ENCODE measurements at regions not wholly inside any gene's neighbourhood (a gene's known extent, or its start where the extent isn't known, plus 50 kb on each side); places are given as distances from the start of the nearest gene placed in this dataset.
"Not testable (repeated sequence)": the region's sequence is repeated elsewhere in the genome, so short reads cannot be mapped to it uniquely, and the experiment has no call there.

DNA sequence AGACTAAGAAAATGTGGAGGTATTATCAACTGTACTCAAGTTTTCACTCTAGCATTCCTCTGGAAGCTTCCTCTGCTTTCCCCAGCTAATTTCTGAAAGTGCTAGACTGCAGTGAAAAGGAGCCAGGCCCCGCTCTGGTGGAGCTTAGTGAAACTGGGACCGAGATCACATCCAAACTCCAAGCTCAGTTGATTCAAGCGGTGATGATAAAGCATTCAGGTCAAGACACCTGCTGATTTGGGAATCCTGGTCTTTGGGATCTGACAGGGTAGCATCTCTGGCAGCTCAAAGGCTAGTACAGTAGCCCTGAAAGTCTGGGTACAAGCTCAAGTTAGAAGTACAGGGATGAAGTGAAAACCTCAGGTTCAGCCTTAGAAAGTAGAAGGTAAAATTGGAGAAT is 120.2 kb upstream of the CRIM1 start:
- no peak for DNase-seq (ENCODE audit: low read depth, low spot score)

DNA sequence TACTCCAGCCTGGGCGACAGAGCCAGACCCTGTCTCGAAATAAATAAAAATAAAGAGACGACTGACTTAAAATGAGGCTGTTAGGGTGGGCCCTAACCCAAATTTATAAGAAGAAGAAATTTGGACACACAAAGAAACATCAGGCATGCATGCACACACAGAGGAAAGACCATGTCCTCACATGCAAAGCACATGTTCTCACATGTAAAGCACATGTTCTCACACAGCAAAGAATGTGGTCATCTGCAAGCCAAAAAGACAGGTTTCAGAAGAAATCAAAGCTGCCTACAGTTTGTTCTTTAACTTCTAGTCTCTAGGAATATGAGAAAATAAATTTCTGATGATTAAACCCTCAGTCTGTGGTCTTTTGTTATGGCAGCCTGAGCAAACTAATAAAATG is 132.3 kb upstream of the CRIM1 start:
- no peak for DNase-seq (ENCODE audit: low read depth, low spot score)

DNA sequence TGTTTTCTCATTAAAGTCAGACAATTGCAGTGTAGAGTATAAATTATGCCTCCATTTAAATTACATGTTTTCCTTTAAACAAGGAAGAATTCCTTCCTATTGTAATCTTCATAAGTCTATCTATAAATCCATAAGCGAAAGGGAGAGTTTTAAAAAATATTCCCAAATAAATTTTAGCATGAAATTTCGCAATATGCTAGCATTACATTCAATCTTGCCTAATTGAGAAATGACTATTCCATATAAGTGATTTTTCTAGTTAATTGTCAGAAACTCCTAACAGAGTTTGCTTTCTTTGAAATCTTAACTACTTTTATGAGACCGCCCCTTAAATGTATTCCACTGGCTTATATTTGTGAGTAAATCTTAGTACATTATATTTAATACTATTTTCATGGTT is 133.1 kb upstream of the CRIM1 start:
- DNase-seq (ENCODE audit: low read depth, low spot score): no peak

DNA sequence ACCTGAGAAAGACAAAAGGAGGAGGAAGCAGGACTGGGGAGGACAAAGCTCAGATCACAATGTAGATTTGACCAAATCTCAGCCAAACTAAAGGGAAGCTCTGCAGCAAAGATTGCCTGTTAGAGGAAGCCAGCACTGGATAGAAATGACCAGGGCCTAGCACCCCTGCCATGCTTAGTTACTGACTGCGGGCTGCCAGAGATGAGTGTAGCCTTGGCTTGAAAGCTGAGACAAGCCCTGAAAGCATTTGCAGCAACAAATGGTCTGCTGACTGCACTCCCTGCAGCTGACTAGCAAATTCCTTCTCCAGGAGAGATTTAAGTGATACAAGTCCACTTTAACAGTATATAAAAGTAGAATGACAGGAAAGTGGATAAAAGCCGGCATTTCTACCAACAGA is 140.9 kb upstream of the CRIM1 start:
- no peak for DNase-seq (ENCODE audit: low read depth, low spot score)

DNA sequence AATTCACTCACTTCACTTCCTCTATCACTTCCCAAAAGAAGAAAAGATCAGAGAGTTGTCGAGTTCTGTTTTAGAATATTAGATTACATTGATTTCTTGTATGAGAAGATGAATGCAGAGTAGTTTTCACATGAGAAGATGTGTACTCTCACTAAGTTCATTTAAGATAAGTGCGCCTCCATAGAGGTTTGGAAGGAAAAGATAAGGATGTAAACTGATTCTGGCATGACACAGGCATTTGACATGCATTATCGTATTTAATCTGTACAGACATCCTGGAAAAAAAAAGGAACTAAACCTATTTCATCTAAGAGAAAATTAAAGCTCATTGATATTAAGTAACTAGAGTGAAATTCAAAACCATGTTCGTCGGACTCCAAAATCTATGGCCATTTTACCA is 152.2 kb upstream of the CRIM1 start:
- no peak for DNase-seq (ENCODE audit: low read depth, low spot score)

DNA sequence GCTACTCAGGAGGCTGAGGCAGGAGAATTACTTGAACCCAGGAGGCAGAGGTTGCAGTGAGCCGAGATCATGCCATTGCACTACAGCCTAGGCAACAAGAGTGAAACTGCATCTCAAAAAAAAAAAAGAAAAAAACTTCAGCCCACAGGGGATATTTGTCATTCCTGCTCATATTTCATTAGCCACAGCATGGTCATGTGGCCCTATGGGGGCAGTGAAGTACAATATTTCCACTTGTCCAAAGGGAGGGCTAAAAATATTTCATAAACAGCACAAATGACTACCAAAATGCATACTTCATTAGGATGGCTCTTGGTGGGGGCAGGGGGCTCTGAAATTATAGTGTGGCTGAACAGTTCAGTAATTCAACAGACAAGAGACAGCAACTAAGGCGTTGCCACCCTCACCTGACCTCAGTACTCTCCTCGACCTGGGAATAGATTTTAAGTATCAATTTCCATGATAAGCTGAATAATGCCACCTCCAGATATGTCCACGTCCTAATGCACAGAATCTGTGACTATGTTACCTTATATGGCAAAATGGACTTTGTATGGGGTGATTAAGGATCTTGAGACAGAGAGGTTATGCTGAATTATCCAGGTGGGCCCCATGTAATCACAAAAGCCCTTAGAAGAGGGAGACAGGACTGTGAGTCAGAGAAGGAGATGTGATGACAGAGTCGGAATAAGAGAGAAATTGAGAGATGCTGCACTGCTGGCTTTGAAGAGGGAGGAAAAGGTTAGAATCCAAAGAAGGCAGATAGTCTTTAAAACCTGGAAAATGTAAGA is 158.2 kb upstream of the CRIM1 start:
- DNase-seq (ENCODE audit: low read depth, low spot score): no peak

DNA sequence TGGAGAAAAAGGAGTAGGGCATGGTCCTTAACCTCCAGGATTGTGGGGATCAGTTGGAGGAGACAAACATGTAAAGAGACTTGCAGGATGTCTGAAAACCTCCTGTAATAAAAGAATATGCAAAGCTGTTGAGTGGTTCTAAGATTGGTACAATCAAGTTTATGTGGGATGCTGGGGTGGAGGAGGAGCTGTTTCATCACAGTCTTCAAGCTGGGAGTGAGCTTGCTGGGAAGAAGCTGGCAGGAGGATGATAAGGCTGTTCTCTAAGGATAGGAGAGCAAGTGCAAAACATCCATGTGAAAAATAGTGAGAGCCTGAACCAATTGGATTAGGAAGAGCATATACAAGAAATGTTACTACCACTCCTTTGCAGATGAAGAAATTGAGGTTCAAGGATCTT is 161.9 kb upstream of the CRIM1 start:
- DNase-seq (ENCODE audit: low read depth, low spot score): no peak

DNA sequence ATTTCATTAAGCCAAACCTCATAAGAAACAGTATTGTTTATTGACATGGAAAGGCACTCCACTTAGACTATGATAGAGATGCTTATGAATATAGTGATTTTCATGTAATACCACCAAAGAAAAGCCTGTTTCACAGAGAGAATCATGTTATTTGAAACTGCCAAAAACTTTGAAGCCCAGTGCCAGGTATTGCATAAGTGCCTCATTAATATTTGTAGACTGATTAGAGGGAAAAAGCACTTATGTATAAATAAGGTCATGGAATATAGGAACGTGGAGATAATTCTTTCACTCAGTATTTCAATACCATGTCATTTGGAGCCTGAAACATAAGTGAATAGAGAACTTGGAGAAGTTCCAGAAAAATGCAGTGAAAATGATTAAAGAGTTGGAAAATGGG is 162.6 kb upstream of the CRIM1 start:
- DNase-seq (ENCODE audit: low read depth, low spot score): no peak

DNA sequence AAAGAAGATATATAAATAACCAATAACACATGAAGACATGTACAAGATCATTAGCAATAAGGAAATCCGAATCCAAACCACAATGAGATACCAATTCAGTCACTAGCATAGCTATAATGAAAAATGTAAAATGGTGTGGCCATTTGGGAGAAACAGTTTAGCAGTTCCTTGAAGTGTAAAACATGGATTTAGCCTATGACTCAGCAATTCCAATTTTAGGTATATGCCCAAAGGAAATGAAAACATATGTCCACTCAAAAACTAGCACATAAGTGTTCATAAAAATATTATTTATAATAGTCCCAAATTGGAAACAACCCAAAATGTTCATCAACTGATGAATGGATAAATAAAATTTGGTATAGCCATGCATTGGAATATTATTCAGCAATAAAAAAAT is 165.5 kb upstream of the CRIM1 start:
- no peak for DNase-seq (ENCODE audit: low read depth, low spot score)

DNA sequence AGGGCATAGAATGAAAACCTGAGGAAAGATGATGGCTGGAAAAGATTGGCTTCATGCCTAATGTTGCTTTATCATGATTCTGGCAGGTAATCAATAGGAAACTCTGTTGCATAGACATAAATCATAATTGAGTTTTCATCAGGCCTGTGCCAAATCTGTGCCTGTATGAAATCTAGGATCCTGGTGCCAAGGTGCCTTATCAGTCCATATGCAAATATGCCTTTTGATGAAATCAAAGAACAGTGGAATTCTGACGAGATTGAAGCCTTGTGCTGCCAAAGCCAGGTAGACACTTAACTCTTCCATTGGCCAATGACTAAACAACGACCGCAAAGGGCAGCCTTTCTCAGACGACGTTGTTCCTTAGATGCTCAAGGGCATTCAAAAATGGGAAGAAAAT is 170.0 kb upstream of the CRIM1 start:
- no peak for DNase-seq (ENCODE audit: low read depth, low spot score)

DNA sequence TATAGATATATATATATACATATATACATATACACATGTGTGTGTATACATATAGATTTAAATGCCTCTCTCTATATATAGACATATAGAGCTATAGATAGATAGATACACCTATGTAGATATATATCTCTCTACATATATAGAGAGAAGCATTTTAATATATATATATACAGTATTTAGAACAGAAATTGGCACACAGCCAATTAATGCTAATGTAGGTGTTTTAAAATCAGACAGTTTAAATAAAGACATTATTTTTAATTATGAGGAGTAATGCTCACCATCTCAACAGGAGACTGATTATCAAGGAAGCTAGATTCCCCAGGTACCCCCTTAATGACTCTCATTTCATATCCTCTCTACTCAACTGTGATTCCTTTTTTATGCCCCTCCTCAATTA is 170.7 kb upstream of the CRIM1 start:
- no peak for DNase-seq (ENCODE audit: low read depth, low spot score)

DNA sequence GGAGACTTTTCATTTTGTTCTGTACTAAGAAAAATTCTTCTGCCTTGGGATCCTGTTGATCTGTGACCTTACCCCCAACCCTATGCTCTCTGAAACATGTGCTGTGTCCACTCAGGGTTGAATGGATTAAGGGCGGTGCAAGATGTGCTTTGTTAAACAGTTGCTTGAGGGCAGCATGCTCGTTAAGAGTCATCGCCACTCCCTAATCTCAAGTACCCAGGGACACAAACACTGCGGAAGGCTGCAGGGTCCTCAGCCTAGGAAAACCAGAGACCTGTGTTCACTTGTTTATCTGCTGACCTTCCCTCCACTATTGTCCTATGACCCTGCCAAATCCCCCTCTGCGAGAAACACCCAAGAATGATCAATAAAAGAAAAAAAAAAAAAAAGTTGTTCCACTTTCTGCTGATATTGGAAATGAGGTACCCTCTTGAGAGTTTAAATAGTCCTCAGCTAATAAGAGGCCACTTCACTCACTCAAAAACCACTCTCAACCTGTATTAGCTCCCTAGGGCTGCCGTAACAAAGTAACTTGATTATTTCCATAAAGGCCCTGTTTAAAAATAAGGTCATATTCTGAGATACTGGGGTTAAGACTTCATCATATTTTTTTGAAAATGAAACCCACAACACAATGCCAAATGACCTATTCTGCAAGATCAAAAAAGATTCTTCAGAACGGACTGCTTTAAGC is 174.6 kb upstream of the CRIM1 start:
- not testable (repeated sequence) for DNase-seq (ENCODE audit: low read depth, low spot score)

DNA sequence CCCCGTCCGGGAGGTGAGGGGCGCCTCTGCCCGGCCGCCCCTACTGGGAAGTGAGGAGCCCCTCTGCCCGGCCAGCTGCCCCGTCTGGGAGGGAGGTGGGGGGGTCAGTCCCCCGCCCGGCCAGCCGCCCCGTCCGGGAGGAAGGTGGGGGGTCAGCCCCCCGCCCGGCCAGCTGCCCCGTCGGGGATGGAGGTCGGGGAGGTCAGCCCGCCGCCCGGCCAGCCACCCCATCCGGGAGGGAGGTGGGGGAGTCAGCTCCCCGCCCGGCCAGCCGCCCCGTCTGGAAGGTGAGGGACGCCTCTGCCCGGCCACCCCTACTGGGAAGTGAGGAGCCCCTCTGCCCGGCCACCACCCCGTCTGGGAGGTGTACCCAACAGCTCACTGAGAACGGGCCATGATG is 175.3 kb upstream of the CRIM1 start:
- DNase-seq (ENCODE audit: low read depth, low spot score): not testable (repeated sequence)

DNA sequence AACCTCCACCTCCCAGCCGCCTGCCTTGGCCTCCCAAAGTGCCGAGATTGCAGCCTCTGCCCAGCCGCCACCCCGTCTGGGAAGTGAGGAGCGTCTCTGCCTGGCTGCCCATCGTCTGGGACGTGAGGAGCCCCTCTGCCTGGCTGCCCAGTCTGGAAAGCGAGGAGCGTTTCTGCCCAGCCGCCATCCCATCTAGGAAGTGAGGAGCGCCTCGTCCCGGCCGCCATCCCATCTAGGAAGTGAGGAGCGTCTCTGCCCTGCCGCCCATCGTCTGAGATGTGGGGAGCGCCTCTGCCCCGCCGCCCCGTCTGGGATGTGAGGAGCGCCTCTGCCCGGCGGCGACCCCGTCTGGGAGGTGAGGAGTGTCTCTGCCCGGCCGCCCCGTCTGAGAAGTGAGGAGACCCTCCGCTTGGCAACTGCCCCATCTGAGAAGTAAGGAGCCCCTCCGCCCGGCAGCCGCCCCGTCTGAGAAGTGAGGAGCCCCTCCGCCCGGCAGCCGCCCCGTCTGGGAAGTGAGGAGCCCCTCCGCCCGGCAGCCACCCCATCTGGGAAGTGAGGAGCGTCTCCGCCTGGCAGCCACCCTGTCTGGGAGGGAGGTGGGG is 175.8 kb upstream of the CRIM1 start:
- DNase-seq (ENCODE audit: low read depth, low spot score): not testable (repeated sequence)

DNA sequence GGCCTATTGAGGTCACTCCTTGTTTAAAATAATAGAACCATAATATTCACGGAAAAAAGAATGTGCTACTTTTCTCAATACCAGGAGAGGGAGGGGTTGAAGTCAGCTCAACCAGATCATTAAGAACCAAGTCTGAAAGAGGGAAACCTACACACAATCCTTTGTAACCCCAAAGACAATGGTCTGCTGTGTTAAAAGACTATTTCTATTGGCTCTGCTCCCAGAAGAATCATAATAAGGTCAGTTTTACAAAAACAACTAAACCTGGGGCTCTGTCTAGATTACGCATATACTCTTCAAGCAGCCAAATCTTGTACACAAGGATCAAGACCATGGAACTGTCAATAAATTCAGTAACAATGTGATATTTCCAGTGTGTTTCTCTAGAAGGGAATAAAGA is 177.2 kb upstream of the CRIM1 start:
- DNase-seq (ENCODE audit: low read depth, low spot score): no peak

DNA sequence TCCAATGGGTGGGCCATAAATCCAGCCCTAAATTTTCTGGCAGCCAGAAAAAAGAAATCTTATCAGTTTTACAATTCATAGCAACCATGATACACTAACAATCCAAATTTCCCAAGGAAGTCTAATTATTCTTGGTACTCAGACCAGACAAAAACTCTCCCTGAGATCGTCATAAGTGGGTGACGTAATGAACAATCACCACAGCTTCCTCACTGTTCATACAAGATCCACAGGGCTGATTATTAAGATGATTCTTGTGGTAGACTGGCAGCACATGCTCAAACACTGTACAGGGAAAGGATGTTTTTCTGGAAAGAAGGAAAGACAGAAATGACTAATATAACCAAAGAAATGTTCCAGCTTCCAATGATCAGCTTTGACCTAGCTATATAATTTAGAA is 178.3 kb upstream of the CRIM1 start:
- DNase-seq (ENCODE audit: low read depth, low spot score): no peak

DNA sequence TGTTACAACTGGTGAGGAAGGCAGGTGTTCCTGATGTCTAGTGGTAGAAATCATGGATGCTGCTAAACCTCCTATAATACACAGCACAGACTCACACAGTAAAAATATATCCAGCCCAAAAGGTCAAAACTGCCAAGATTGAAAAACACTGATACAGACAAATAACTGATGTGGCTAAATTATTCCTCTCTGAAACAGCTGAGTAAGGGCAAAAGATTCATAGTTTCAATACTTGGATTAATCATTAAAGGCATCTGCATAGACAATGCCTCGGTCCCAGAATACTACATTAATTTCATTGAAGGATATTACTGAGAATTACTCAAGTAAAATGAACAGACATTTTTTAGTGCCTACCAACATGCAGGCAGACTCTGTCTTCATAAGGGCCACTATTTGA is 180.7 kb upstream of the CRIM1 start:
- DNase-seq (ENCODE audit: low read depth, low spot score): no peak

DNA sequence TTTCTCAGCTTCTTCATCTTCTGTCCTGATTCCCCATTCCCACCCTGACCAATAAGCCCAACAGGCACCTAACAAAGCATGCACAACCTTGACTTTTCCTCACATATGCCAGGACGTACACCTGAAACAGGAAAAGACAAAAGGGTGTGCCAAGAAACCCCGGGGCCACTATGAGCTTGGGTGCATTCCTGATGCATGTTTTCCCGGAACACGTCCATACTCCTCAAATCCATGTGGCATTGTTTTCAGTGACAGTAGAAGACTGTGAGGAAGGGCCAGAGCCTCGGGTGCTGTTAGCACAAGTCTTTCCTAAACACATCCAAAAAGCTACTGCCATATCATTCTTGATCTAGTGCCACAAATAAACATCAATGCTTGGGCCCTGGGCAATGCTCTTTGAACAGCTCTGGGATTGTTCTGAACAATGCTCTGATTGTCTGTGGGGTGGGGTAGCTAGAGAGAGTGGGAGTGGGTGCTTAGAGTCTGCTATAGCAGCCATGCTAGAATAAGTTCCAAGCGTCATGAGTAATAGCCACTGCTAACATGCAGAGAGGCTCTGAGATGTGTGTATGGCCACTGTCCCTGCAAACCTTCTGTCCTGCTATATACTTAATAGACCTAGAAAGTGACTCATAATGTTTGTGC is 181.7 kb upstream of the CRIM1 start:
- DNase-seq (ENCODE audit: low read depth, low spot score): no peak

DNA sequence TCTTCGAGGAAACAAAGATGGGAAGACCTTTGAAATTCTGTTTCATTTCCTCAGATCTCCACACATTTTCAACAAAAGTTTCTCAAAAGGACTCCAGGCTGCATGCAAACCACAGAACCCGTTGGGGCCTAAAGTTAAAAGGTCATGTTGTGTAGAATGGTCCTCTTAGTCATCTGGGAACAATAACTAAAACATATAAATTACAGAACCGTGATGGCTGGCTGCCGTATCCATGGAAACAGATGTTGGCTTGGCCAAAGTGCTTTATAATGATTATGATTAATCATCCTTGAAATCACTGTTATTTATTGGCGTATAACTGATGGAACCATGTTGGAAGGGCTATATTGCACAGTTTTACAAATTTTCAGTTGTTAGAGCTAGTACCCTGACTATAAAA is 182.8 kb upstream of the CRIM1 start:
- DNase-seq (ENCODE audit: low read depth, low spot score): no peak

DNA sequence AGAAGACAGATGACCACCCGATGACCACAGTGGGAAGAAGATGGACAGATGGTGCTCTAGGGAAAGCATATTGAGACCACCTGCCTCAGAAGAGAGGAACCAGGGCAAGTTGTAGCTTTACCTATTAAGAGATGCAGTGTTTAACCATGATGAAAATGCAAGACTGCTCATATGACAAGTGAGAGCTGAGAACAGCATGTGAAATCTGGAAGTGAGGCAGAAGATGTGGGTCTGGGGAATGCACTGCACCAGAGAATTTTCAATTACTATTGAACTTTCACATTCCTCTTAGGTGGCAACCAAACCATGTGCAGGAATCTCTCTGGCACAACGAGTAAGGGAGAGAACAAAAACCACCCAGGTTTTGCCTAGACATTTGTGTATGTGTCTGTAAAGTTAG is 184.8 kb upstream of the CRIM1 start:
- no peak for DNase-seq (ENCODE audit: low read depth, low spot score)

DNA sequence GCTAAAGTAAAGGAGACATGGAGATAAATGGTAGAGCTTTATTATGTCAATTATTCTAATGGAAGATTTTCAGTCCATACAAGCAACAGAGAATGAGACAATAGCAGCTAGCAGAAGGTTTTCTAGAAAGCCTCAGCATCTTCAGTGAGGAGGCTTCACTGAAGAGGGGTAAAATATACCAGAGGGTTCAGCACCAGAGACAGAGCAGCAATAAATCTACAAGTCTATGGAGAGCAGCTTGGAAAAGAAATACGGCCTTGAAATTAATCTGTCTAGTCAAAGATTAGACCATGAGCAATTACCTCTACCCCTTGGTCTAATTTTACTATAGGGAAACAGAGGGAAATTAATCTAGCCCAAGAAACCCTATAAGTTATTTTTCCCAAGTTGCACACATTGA is 185.7 kb upstream of the CRIM1 start:
- no peak for DNase-seq (ENCODE audit: low read depth, low spot score)

DNA sequence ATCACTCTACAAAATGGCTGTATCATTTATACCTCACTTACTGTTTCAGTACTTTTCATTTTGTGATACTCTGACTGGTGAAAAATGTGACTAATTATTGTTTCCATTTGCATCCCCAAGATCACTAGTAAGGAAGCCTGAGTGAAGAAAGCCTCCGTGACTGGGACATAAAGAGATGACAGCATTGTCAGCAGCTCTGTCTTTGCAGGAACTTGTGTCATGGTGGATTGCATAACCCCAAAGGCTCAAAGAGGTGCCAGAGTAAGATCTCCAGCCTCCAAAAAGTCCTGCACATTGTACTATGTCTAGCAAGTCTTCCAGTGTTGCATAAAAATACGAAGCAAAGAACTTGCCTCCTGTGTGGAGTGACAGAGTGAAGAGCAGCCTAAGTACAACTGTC is 187.5 kb upstream of the CRIM1 start:
- DNase-seq (ENCODE audit: low read depth, low spot score): no peak

DNA sequence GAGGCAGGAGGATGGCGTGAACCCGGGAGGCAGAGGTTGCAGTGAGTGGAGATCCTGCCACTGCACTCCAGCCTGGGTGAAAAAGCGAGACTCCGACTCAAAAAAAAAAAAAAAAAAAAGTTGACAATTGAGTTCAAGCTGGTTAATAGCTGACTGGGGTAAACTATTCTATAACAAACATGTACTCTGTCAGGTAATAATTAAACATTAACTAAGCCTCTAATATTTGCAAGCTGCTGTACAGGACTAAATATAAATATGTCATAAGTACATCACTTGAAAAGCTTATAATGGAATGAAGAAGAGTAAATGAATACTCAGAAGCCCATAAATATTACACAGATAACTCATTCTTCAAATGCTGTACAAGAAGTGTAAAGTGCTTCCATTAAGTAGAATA is 190.4 kb upstream of the CRIM1 start:
- no peak for DNase-seq (ENCODE audit: low read depth, low spot score)

Data from smooth muscle cell of the brain vasculature (primary cell).